HG02840 (cell line): ENCODE measurements at regions not wholly inside any gene's neighbourhood (a gene's known extent, or its start where the extent isn't known, plus 50 kb on each side); places are given as distances from the start of the nearest gene placed in this dataset.

Experiments used
- ATAC-seq: cut with Tn5 transposase; IDR thresholded peaks from one replicate; pipeline ENCODE4 v1.9.1; 2021; ENCODE audit warnings: mild to moderate bottlenecking, moderate library complexity, moderate number of reproducible peaks; ENCODE audit not compliant: unreplicated experiment, low FRiP score

DNA sequence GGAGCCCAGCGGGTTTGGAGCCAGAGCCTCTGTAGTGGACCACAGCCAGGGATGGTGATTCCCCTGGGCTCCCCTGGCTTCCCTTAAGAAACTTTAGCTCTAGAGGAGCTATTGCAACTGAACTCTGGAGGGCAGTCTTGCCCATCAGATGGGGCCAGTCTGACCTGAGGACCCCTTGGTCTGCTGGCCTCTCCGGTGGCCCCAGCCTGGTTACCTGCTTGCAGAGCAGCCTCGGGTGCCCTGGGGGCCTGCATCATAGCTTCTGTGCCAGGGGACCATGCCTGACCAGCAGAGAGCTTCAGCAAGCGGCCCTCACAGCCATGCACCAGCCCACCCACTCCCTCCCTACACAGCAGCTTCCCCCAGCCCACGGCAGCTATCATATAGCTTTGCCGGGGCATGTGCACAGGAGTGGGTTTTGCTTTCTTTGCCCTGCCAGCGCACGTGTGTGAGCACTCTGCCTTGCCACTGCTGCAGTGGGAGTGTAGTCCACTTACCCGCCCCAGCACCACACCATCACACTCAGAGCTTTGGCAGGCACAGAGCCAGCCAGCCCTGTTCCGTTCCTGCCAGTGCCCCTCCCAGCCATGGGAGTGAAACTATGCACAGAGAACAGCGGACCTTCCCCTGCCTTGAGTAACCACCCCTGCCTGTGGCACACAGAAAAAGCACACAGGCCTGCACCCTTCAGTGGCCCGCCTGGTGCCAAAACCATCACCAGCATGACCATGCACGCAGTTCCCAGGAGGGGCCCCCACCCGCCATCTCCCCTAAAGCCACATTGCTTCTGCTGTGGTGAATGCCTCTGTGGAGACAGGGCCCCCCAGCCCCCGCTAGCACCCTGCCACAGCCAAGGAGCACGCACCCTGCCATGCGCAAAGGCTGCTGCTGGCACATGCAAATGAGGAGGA, 442.9 kb upstream of the NEGR1 start:
- ATAC-seq: no peak

DNA sequence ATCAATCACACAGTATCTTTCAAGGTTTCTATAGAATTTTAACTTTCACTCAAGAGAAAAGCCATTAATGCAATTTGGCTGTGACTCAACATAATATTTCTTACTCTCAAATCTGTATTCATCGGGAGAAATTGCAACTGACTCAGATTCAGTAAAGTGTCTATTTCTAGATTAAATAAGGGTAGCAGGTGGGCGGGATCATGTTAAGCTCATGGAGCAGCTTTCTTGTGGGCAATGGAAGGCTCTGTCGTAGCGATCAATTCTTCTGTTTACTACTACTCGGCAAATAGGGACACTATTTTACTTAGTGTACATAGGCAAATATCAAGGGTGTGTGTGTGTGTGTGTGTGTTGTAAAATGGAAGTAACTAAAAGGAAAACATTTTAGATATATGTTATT, 423.6 kb upstream of the NEGR1 start:
- no peak for ATAC-seq

- no peak for ATAC-seq
These were observed 422.6 kb upstream of the NEGR1 start for GRCh38 chr1:72704841-72705477.

DNA sequence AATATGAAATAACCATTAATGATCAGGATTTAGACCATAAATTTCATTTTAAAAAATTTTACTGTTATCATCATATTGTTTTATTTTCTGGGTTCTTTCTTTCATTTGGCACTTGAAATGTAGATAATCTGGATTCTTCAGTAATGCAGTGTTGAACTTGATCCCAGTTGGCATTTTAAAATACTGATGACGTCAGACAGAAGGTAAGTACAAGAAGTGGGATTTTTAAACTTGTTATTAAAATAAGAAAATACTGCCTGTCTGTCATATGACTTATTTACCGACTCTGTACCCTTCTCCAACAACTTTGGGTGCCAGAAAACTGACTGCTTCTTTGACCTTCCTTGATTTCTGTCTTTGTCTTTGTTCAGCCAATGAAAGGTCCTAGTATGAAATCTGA, 415.1 kb upstream of the NEGR1 start:
- no peak for ATAC-seq

DNA sequence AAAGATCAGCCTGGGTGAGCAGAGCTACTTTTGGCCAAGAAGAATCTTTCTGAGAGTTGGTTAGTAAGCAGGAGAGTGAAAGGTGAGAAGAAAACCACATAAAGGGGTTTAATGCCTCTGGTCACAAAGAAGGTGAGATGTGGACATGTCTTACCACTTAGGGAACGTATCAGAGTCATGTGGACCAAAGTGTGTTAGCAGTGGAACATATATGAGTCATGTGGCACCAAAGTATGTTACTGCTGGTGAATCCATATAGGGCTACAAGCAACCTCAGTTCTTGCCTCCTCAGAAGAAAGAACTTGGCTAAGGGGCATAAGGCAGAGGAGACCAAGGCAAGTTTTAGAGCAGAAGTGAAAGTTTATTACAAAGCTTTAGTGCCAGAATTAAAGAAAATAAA, 411.6 kb upstream of the NEGR1 start:
- no peak for ATAC-seq

- ATAC-seq: no peak
These were observed 411.0 kb upstream of the NEGR1 start for GRCh38 chr1:72693376-72693775.

GRCh38 chr1:72690871-72691270, 408.5 kb upstream of the NEGR1 start:
- no peak for ATAC-seq

- ATAC-seq: no peak
These were observed 396.3 kb upstream of the NEGR1 start for GRCh38 chr1:72678683-72679082.

GRCh38 chr1:72670902-72671301, 388.6 kb upstream of the NEGR1 start:
- ATAC-seq: no peak

DNA sequence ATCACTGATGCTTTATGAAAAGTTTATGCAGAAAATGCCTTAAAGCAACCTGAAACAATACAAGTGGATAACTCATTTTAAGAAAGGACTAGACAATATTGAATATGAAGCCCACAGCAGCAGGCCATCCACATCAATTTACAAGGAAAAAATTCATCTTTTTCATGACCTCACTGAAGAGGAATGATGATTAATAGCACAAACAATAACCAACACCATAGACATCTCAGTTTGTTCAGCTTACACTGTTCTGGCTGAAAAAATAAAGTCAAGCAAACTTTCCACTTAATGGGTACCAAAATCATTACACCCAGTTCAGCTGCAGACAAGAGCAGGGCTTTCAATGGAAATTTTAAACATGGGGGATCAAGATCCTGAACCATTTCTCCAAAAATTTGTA, 380.6 kb upstream of the NEGR1 start:
- no peak for ATAC-seq

DNA sequence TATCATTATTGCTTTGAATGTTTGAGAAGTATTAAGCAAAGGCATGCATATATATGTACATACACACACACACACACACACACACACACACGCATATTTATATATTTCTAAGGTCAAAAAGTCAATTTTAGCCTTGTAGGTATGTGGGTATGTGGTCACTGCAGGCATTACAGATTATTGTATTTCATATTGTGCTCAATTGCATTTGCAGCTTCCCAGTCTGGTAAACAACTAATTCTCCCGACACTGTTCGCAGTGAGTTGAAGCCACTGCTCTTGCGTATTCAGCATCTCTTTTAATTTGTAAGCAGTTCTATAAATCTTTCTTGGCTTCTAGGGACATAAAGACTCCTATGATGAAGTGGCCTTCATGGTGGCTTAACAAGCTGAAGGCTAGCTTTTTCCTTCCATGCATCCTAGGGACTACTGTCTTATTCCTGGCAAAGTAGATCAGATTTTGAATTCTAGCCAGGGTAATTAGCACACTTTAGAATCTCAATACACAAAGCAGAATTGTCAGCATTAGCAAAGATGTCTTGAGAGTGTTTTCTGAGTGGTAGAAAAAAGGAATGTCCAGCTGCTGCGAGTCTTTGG, 368.6 kb upstream of the NEGR1 start:
- ATAC-seq: no peak

- no peak for ATAC-seq
These were observed 367.7 kb upstream of the NEGR1 start for GRCh38 chr1:72649991-72650390.

GRCh38 chr1:72649211-72649888, 367.0 kb upstream of the NEGR1 start:
- no peak for ATAC-seq

- no peak for ATAC-seq
These were observed 366.1 kb upstream of the NEGR1 start for GRCh38 chr1:72648465-72648864.

GRCh38 chr1:72643142-72643541, 360.8 kb upstream of the NEGR1 start:
- ATAC-seq: no peak

DNA sequence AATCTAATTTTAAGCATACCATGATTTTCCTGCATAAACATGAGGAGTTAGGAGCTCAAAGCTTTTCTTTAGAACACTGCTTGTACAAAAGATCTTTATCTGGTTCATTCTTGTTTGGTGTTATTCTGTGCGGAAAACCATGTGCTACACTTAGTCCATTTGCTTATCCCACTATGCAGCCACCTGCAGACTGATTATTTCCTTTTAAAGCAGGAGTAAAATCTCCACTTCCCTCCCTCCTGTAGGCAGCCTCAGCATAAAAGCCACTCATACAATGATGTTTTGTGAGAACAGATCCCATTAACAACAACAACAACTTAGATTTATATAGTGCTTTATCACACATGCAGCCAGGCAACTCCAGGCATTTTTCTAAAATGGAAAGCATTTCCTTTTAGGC, 355.3 kb upstream of the NEGR1 start:
- ATAC-seq: no peak

DNA sequence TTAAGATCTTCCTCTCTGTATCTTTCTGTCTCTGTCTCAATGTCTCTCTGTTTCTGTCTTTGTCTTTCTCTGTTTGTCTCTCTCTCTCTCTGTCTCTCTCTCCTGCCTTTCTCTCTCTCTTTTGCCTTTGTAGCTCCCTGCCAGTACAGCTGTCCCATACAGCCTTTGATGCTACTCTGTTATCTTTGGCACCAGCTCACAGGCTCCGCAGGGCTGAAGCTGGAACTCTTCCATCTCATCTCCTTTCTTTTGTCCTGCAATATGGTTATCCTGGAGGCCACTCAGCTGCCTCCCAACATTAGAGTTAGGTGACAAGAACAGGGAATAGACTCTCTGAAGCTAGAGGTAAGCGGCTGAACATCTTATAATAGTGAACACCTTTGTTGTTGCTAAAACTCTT, 354.3 kb upstream of the NEGR1 start:
- no peak for ATAC-seq

- ATAC-seq: no peak
These were observed 353.4 kb upstream of the NEGR1 start for GRCh38 chr1:72635719-72636118.

- ATAC-seq: no peak
These were observed 352.6 kb upstream of the NEGR1 start for GRCh38 chr1:72634946-72635345.

DNA sequence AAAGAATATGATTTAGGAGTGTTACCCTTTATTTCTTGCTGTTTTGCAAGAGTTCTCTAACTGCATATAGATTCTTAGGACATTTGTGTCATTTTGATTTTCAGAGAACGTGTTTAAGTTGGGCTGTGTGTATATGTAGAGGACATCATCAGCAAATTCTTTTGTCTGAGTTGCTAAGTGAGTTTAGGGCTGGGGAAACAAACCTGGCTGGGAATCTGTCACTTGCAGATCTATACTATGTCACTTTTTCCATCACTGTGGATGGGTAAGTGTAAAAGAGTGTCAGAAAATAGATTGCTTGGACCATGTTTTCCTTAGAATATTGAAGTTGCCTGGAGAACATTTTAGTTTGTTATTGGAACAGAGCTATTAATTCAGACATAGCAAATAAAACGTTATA, 349.1 kb upstream of the NEGR1 start:
- ATAC-seq: no peak

- ATAC-seq: peak; percentile 76
These were observed 341.0 kb upstream of the NEGR1 start for GRCh38 chr1:72623299-72623708.
